PC-3 (cell line): ENCODE measurements at regions not wholly inside any gene's neighbourhood (a gene's known extent, or its start where the extent isn't known, plus 50 kb on each side); places are given as distances from the start of the nearest gene placed in this dataset.

Experiments used
- CTCF ChIP-seq: fragments of 300-600 bp; sonication (generic); conservative IDR thresholded peaks from 2 replicates; pipeline ENCODE4 v1.5.1; 2017; ENCODE audit warnings: antibody characterized with exemption, low read depth, mild to moderate bottlenecking, low read length
- EZH2 ChIP-seq: fragments of 300-600 bp; sonication (generic); IDR thresholded peaks from one replicate; pipeline ENCODE4 v1.6.1; 2017; ENCODE audit warnings: antibody characterized with exemption, mild to moderate bottlenecking, low read length; ENCODE audit not compliant: unreplicated experiment

GRCh38 chr1:83027511-83027910 lies 971.4 kb downstream of the TTLL7 start:
- TF ChIP-seq EZH2, result no peak
- TF ChIP-seq CTCF, result no peak
